ENCODE measurements at regions not wholly inside any gene's neighbourhood (a gene's known extent, or its start where the extent isn't known, plus 50 kb on each side); places are given as distances from the start of the nearest gene placed in this dataset.

GRCh38 chr15:69891606-69892005 is 206.1 kb downstream of the TLE3 start:
- TF ChIP-seq CTCF (IDR thresholded peaks at IDR 0.05) (no peak), EP300 (IDR thresholded peaks at IDR 0.05; ENCODE audit: low read depth) (no peak)
